A549 (cell line): ENCODE measurements at regions not wholly inside any gene's neighbourhood (a gene's known extent, or its start where the extent isn't known, plus 50 kb on each side); places are given as distances from the start of the nearest gene placed in this dataset.

Experiments used
- ATAC-seq, 2 experiments: fragments of 200-7000 bp in 1 of 2; fragments of >200 bp in 1 of 2; cut with Nextera tagmentation in 1 of 2; cut with Tn5 transposase in 1 of 2; 3 replicates each; pipeline versions ENCODE4 v1.8.0 to v1.9.1; 2018 to 2020; ENCODE audit warnings: mild to moderate bottlenecking in 1 of 2, moderate library complexity in 1 of 2
- CTCF ChIA-PET: fragments of 300-600 bp; sonication (Branson Sonifier 250); formaldehyde crosslinking; extraction: SDS; loops from one replicate; lab custom pipeline; 2021; ENCODE audit warnings: antibody characterized with exemption, inconsistent platforms; lab: Yijun Ruan, JAX
- POLR2A ChIA-PET: fragments of 350-600 bp; formaldehyde crosslinking; extraction: SDS; loops from one replicate; lab custom pipeline; 2021; ENCODE audit warnings: antibody characterized with exemption, inconsistent platforms; lab: Yijun Ruan, JAX
- DNase-seq, 2 experiments: peaks; one replicate each; pipeline versions ENCODE4 v3.0.0 to v3.0.0-alpha.2; 2011 to 2016; ENCODE audit warnings: low read depth in 1 of 2, low spot score in 1 of 2
- FAIRE-seq: peaks from 2 replicates; lab custom pipeline; 2011; peaks lifted over from hg19 to GRCh38; lab: Jason Lieb, UNC
- H3K27ac ChIP-seq, 2 experiments: fragments of >200 bp; sonication (Bioruptor Twin); formaldehyde crosslinking; 3 replicates each; pipeline ENCODE4 v1.5.1; 2016 to 2017
- H3K4me1 ChIP-seq: fragments of >200 bp; sonication (Bioruptor Twin); formaldehyde crosslinking; 3 replicates; pipeline ENCODE4 v1.6.1; 2016
- H3K4me2 ChIP-seq: fragments of >200 bp; sonication (Bioruptor Twin); formaldehyde crosslinking; 3 replicates; pipeline ENCODE4 v1.6.1; 2016
- H3K4me3 ChIP-seq: fragments of >200 bp; sonication (Bioruptor Twin); formaldehyde crosslinking; 3 replicates; pipeline ENCODE4 v1.5.1; 2016
- H3K9me3 ChIP-seq: fragments of >200 bp; sonication (Bioruptor Twin); formaldehyde crosslinking; 3 replicates; pipeline ENCODE4 v1.6.1; 2016
- CBX2 ChIP-seq: fragments of 200-600 bp; sonication (generic); IDR thresholded peaks from 2 replicates; pipeline ENCODE4 v1.6.1; 2016; ENCODE audit warnings: low read depth, mild to moderate bottlenecking, borderline replicate concordance
- CHD4 ChIP-seq: fragments of 200-600 bp; sonication (generic); IDR thresholded peaks from 2 replicates; pipeline ENCODE4 v1.6.1; 2016; ENCODE audit warnings: antibody characterized with exemption, mild to moderate bottlenecking, borderline replicate concordance
- EHF ChIP-seq: fragments of 250-450 bp; sonication (Bioruptor Pico); IDR thresholded peaks from 2 replicates; pipeline ENCODE4 v1.5.0; 2020; ENCODE audit warnings: mild to moderate bottlenecking
- EHMT2 ChIP-seq: fragments of 200-600 bp; sonication (generic); IDR thresholded peaks from 2 replicates; pipeline ENCODE4 v1.6.1; 2016; ENCODE audit warnings: antibody characterized with exemption, low read depth, mild to moderate bottlenecking, moderate library complexity
- ESRRA ChIP-seq: fragments of 150-350 bp; IDR thresholded peaks from 2 replicates; pipeline ENCODE4 v1.6.1; 2014; ENCODE audit warnings: mild to moderate bottlenecking, low read length, borderline replicate concordance
- FOSB ChIP-seq: fragments of 250-450 bp; sonication (Bioruptor Pico); IDR thresholded peaks from 2 replicates; pipeline ENCODE4 v1.5.0; 2020; ENCODE audit warnings: mild to moderate bottlenecking, moderate library complexity
- FOSL2 ChIP-seq, 2 experiments: fragments of 450-650 bp in 1 of 2; fragments of >200 bp in 1 of 2; sonication (Bioruptor Twin) in 1 of 2; formaldehyde crosslinking; IDR thresholded peaks; 2 replicates each; pipeline versions ENCODE4 v1.5.0 to v1.6.1; 2016 to 2020; ENCODE audit warnings: mild to moderate bottlenecking in 1 of 2, moderate library complexity in 1 of 2
- FOXS1 ChIP-seq: fragments of 250-450 bp; sonication (Bioruptor Pico); IDR thresholded peaks from 2 replicates; pipeline ENCODE4 v1.5.0; 2020; ENCODE audit warnings: mild to moderate bottlenecking, moderate library complexity
- GATA3 ChIP-seq: IDR thresholded peaks from 2 replicates; pipeline ENCODE4 v1.6.1; 2012; ENCODE audit warnings: borderline replicate concordance
- HEYL ChIP-seq: fragments of 250-450 bp; sonication (Bioruptor Pico); IDR thresholded peaks from 2 replicates; pipeline ENCODE4 v1.8.0; 2021; ENCODE audit warnings: mild to moderate bottlenecking, moderate library complexity
- HOXB5 ChIP-seq: fragments of 250-450 bp; sonication (Bioruptor Pico); IDR thresholded peaks from 2 replicates; pipeline ENCODE4 v1.5.0; 2020; ENCODE audit warnings: mild to moderate bottlenecking, moderate library complexity
- JUN ChIP-seq, 2 experiments: fragments of >200 bp; sonication (Bioruptor Twin); formaldehyde crosslinking; IDR thresholded peaks; 2 replicates in 1 of 2; 3 replicates in 1 of 2; pipeline ENCODE4 v1.6.1; 2016 to 2017
- KDM1A ChIP-seq: fragments of 200-600 bp; sonication (generic); IDR thresholded peaks from 2 replicates; pipeline ENCODE4 v1.6.1; 2016; ENCODE audit warnings: low read depth, mild to moderate bottlenecking
- KDM5A ChIP-seq: fragments of 200-600 bp; sonication (generic); IDR thresholded peaks from 2 replicates; pipeline ENCODE4 v1.6.1; 2016; ENCODE audit warnings: antibody characterized with exemption, mild to moderate bottlenecking
- MYC ChIP-seq: IDR thresholded peaks from 2 replicates; pipeline ENCODE4 v1.6.1; 2012; ENCODE audit warnings: mild to moderate bottlenecking, inconsistent platforms, low read length, improper control_type of control experiment, borderline replicate concordance
- NPAS2 ChIP-seq: fragments of 250-450 bp; sonication (Bioruptor Pico); IDR thresholded peaks from 2 replicates; pipeline ENCODE4 v1.8.0; 2022; ENCODE audit warnings: mild to moderate bottlenecking, moderate library complexity, borderline replicate concordance
- POLR2A ChIP-seq: IDR thresholded peaks from 2 replicates; pipeline ENCODE4 v1.6.1; 2012; ENCODE audit warnings: mild to moderate bottlenecking, low read length
- RARB ChIP-seq: fragments of 250-450 bp; sonication (Bioruptor Pico); IDR thresholded peaks from 2 replicates; pipeline ENCODE4 v1.8.0; 2021; ENCODE audit warnings: mild to moderate bottlenecking, moderate library complexity
- RCOR1 ChIP-seq: fragments of 150-350 bp; IDR thresholded peaks from 2 replicates; pipeline ENCODE4 v1.6.1; 2014; ENCODE audit warnings: antibody characterized with exemption, low read length, low read depth
- SREBF2 ChIP-seq: fragments of 450-650 bp; IDR thresholded peaks from 2 replicates; pipeline ENCODE4 v1.6.1; 2014; ENCODE audit warnings: mild to moderate bottlenecking, moderate library complexity
- TP53 ChIP-seq: fragments of 250-450 bp; sonication (Bioruptor Pico); IDR thresholded peaks from 2 replicates; pipeline ENCODE4 v1.5.0; 2021; ENCODE audit warnings: mild to moderate bottlenecking, moderate library complexity
- ZC3H11A ChIP-seq: fragments of 450-650 bp; IDR thresholded peaks from 2 replicates; pipeline ENCODE4 v1.6.1; 2014; ENCODE audit warnings: antibody characterized with exemption, mild to moderate bottlenecking
- ZFP36 ChIP-seq: fragments of 450-650 bp; IDR thresholded peaks from 2 replicates; pipeline ENCODE4 v1.6.1; 2014; ENCODE audit warnings: borderline replicate concordance; ENCODE audit not compliant: partially characterized antibody
- ZNF302 ChIP-seq: fragments of 250-450 bp; sonication (Bioruptor Pico); IDR thresholded peaks from 2 replicates; pipeline ENCODE4 v1.9.0; 2021; ENCODE audit warnings: inconsistent platforms, mild to moderate bottlenecking, moderate library complexity
- WGBS: methylation state at CpG from one replicate; pipeline ENCODE4 v1.1.6; 2017; ENCODE audit errors: missing lambda C conversion rate; 5-methylcytosine and 5-hydroxymethylcytosine counted together
- TF ChIP-seq, protein P1 (sequence below): fragments of 200-600 bp; sonication (generic); IDR thresholded peaks from 2 replicates; pipeline ENCODE4 v1.6.1; 2016; ENCODE audit warnings: antibody characterized with exemption, mild to moderate bottlenecking, moderate library complexity
- TF ChIP-seq, protein P2 (sequence below): IDR thresholded peaks from 2 replicates; pipeline ENCODE4 v1.6.1; 2012
- TF ChIP-seq, protein P3 (sequence below): fragments of >200 bp; sonication (Bioruptor Twin); formaldehyde crosslinking; IDR thresholded peaks from 2 replicates; pipeline ENCODE4 v1.6.1; 2016
- TF ChIP-seq, protein P4 (sequence below): fragments of >200 bp; sonication (Bioruptor Twin); formaldehyde crosslinking; IDR thresholded peaks from 3 replicates; pipeline ENCODE4 v1.5.1; 2016

DNA sequence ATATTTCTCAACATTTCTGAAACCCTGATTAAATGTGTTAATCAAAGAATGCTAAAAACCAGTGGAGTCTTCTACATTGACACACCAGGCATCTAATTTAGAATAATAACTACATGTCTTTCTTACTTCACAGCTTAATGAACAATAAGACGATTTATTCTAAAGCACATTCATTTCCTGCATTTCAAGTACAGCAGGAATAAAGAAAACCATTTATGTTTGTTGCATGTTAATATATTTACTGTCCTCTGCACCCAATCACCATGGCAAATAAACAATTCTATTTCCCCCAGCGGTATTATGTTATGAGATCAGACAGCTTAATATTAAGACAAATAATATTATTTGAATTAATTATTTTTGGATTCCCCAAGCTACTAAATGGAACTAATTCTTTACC, 1336.3 kb upstream of the CADM2 start:
- WGBS, result 5% methylated on average over 2 of the region's 2 CpGs
- POLR2A ChIA-PET, result no interaction called here
- Histone ChIP-seq H3K4me3 (no peak overlapping the region), H3K9me3 (no peaks in the 10 kb centered on the region), H3K27ac (no peak overlapping the region), H3K4me1 (no peaks in the 10 kb centered on the region), H3K4me2 (no peak overlapping the region)
- ATAC-seq (no peak), DNase-seq (no peak), FAIRE-seq (no peak)
- CTCF ChIA-PET, result no interaction called here
- TF ChIP-seq POLR2A, result no peak
- no peak for TF ChIP-seq ZC3H11A
- TF ChIP-seq GATA3, result no peak
- TF ChIP-seq KDM5A, result no peak
- no peak for TF ChIP-seq SREBF2
- TF ChIP-seq NPAS2 (CRISPR knock-in tag), result no peak
- TF ChIP-seq CBX2, result no peak
- no peak for TF ChIP-seq ZFP36
- TF ChIP-seq, all 56 proteins: peak for 0

DNA sequence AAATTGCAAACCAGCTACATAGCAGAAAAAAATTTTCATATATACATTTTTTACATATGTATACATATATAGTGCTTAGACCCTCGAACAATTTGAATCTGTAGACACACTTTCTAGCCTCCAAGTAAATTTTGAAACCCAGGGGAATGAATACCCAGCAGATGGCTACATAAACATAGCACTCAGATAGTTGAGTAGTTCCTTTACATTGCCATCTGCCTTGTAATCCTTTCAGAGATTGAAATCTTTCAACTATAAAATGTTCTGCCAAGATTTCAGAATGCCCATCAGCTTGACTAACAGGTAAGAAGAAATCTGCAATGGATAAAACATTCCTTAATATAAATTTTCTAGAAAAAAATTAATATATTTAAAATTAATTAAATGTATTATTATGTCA, 1333.5 kb upstream of the CADM2 start:
- Histone ChIP-seq H3K4me2 (no peak overlapping the region), H3K27ac (no peak overlapping the region), H3K9me3 (no peaks in the 10 kb centered on the region), H3K4me3 (no peak overlapping the region), H3K4me1 (no peaks in the 10 kb centered on the region)
- ChIA-PET POLR2A (no interaction called here), CTCF (no interaction called here)
- DNase-seq (no peak), FAIRE-seq (no peak), ATAC-seq (no peak)
- TF ChIP-seq JUN (IDR thresholded peaks at IDR 0.05) (no peak), FOSL2 (IDR thresholded peaks at IDR 0.05) (no peak), FOSL2 (CRISPR knock-in tag; IDR thresholded peaks at IDR 0.05) (no peak), FOSB (CRISPR knock-in tag) (no peak)
- 3% methylated on average over 1 of the region's 1 CpG for whole genome bisulfite sequencing

DNA sequence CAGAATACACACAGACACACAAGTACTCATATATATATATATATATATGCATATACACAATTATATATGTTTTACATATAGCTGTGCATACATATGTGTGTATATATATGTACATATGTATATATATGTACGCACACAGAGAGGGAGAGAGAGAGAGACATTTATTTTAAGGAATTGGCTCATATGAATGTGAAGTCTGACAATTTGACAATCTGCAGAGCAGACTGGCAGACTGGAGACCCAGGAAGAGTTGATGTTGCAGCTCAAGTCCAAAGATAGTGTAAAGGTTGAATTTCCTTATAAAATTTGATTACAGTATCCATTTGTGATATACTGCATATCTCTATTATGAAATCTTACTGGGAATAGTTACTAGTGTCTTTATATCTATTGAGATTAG, 1330.3 kb upstream of the CADM2 start:
- no peaks in the 10 kb centered on the region for H3K4me1 ChIP-seq
- no peak for FAIRE-seq
- WGBS, result 17% methylated on average over 1 of the region's 1 CpG

DNA sequence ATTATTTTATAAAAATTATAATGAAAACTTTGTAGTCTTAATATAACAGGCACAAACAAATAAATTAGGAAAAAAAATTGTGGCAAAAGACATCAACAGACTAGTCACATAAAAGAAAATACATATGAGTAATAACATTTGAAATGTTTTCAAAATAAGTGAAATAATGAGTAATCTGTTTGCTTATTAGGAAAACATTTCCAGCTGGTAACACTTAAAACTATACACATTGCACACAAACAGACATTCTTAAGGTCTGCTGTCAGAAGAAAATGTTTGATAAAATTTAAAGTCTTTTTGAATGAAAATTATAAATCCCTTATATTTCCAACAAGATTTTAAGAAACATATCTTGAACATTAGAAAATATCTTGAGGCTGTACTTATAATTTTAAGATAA, 1326.3 kb upstream of the CADM2 start:
- no peaks in the 10 kb centered on the region for H3K4me1 ChIP-seq
- no peak for FAIRE-seq
- ChIA-PET CTCF (no interaction called here), POLR2A (no interaction called here)
- no peak overlapping the region for H3K4me3 ChIP-seq
- no peak overlapping the region for H3K4me2 ChIP-seq
- H3K27ac ChIP-seq, result no peak overlapping the region
- DNase-seq, result no peak
- no peaks in the 10 kb centered on the region for H3K9me3 ChIP-seq
- ATAC-seq, result no peak
- TF ChIP-seq RCOR1 (no peak), HOXB5 (CRISPR knock-in tag) (no peak), TP53 (CRISPR knock-in tag) (no peak), SREBF2 (no peak), ZNF302 (CRISPR knock-in tag) (no peak), FOSL2 (IDR thresholded peaks at IDR 0.05) (no peak), FOSL2 (CRISPR knock-in tag; IDR thresholded peaks at IDR 0.05) (no peak), NPAS2 (CRISPR knock-in tag) (no peak), CHD4 (no peak), FOXS1 (CRISPR knock-in tag) (no peak), HEYL (CRISPR knock-in tag) (no peak)
- TF ChIP-seq, protein P1, sequence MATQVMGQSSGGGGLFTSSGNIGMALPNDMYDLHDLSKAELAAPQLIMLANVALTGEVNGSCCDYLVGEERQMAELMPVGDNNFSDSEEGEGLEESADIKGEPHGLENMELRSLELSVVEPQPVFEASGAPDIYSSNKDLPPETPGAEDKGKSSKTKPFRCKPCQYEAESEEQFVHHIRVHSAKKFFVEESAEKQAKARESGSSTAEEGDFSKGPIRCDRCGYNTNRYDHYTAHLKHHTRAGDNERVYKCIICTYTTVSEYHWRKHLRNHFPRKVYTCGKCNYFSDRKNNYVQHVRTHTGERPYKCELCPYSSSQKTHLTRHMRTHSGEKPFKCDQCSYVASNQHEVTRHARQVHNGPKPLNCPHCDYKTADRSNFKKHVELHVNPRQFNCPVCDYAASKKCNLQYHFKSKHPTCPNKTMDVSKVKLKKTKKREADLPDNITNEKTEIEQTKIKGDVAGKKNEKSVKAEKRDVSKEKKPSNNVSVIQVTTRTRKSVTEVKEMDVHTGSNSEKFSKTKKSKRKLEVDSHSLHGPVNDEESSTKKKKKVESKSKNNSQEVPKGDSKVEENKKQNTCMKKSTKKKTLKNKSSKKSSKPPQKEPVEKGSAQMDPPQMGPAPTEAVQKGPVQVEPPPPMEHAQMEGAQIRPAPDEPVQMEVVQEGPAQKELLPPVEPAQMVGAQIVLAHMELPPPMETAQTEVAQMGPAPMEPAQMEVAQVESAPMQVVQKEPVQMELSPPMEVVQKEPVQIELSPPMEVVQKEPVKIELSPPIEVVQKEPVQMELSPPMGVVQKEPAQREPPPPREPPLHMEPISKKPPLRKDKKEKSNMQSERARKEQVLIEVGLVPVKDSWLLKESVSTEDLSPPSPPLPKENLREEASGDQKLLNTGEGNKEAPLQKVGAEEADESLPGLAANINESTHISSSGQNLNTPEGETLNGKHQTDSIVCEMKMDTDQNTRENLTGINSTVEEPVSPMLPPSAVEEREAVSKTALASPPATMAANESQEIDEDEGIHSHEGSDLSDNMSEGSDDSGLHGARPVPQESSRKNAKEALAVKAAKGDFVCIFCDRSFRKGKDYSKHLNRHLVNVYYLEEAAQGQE, result no peak
- TF ChIP-seq, protein P2, sequence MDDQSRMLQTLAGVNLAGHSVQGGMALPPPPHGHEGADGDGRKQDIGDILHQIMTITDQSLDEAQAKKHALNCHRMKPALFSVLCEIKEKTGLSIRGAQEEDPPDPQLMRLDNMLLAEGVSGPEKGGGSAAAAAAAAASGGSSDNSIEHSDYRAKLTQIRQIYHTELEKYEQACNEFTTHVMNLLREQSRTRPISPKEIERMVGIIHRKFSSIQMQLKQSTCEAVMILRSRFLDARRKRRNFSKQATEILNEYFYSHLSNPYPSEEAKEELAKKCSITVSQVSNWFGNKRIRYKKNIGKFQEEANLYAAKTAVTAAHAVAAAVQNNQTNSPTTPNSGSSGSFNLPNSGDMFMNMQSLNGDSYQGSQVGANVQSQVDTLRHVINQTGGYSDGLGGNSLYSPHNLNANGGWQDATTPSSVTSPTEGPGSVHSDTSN, result no peak
- TF ChIP-seq, protein P3, sequence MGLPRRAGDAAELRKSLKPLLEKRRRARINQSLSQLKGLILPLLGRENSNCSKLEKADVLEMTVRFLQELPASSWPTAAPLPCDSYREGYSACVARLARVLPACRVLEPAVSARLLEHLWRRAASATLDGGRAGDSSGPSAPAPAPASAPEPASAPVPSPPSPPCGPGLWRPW, result no peak

More for the DNA sequence above, 1330.3 kb upstream of the CADM2 start:
- ATAC-seq, result no peak
- POLR2A ChIA-PET, result no interaction called here
- CTCF ChIA-PET, result no interaction called here
- no peak overlapping the region for H3K4me3 ChIP-seq
- DNase-seq, result no peak
- H3K27ac ChIP-seq, result no peak overlapping the region
- TF ChIP-seq JUN (IDR thresholded peaks at IDR 0.05) (no peak), ESRRA (no peak), KDM1A (no peak), MYC (no peak), EHF (no peak), TP53 (CRISPR knock-in tag) (no peak), EHMT2 (no peak), RARB (CRISPR knock-in tag) (no peak)
- TF ChIP-seq, protein P4, sequence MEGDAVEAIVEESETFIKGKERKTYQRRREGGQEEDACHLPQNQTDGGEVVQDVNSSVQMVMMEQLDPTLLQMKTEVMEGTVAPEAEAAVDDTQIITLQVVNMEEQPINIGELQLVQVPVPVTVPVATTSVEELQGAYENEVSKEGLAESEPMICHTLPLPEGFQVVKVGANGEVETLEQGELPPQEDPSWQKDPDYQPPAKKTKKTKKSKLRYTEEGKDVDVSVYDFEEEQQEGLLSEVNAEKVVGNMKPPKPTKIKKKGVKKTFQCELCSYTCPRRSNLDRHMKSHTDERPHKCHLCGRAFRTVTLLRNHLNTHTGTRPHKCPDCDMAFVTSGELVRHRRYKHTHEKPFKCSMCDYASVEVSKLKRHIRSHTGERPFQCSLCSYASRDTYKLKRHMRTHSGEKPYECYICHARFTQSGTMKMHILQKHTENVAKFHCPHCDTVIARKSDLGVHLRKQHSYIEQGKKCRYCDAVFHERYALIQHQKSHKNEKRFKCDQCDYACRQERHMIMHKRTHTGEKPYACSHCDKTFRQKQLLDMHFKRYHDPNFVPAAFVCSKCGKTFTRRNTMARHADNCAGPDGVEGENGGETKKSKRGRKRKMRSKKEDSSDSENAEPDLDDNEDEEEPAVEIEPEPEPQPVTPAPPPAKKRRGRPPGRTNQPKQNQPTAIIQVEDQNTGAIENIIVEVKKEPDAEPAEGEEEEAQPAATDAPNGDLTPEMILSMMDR, result no peak
- no peak overlapping the region for H3K4me2 ChIP-seq
- H3K9me3 ChIP-seq, result no peaks in the 10 kb centered on the region
